SH-SY5Y (cell line): ENCODE measurements at regions not wholly inside any gene's neighbourhood (a gene's known extent, or its start where the extent isn't known, plus 50 kb on each side); places are given as distances from the start of the nearest gene placed in this dataset.

Source experiments
- GATA2 ChIP-seq: IDR thresholded peaks from 2 replicates; pipeline ENCODE4 v1.6.1; 2011; ENCODE audit warnings: mild to moderate bottlenecking, low read depth, low read length
- GATA3 ChIP-seq: IDR thresholded peaks from 2 replicates; pipeline ENCODE4 v1.6.1; 2011; ENCODE audit warnings: low read depth, mild to moderate bottlenecking, low read length, moderate library complexity

GRCh38 chrX:17976955-17977354 lies 115.9 kb upstream of the RAI2 start:
- TF ChIP-seq GATA3 (no peak), GATA2 (no peak)

- TF ChIP-seq GATA2, result no peak
- no peak for TF ChIP-seq GATA3
These were observed 107.3 kb upstream of the RAI2 start for GRCh38 chrX:17968367-17968766.

GRCh38 chrX:17967888-17968287 lies 106.8 kb upstream of the RAI2 start:
- TF ChIP-seq GATA2, result no peak
- no peak for TF ChIP-seq GATA3

- TF ChIP-seq GATA2, result no peak
- TF ChIP-seq GATA3, result no peak
These were observed 103.8 kb upstream of the RAI2 start for GRCh38 chrX:17964871-17965270.

- TF ChIP-seq GATA2 (no peak), GATA3 (no peak)
These were observed 99.8 kb upstream of the RAI2 start for GRCh38 chrX:17960891-17961290.

- TF ChIP-seq GATA3, result no peak
- no peak for TF ChIP-seq GATA2
These were observed 83.9 kb upstream of the RAI2 start for GRCh38 chrX:17944833-17945497.

GRCh38 chrX:17939724-17940123 lies 78.6 kb upstream of the RAI2 start:
- TF ChIP-seq GATA2 (no peak), GATA3 (no peak)

- TF ChIP-seq GATA3, result no peak
- TF ChIP-seq GATA2, result no peak
These were observed 72.8 kb upstream of the RAI2 start for GRCh38 chrX:17933856-17934255.

GRCh38 chrX:17932781-17933180 lies 71.7 kb upstream of the RAI2 start:
- no peak for TF ChIP-seq GATA3
- TF ChIP-seq GATA2, result no peak

- TF ChIP-seq GATA3, result no peak
- TF ChIP-seq GATA2, result no peak
These were observed 70.8 kb upstream of the RAI2 start for GRCh38 chrX:17931855-17932254.

GRCh38 chrX:17930850-17931249 lies 69.8 kb upstream of the RAI2 start:
- TF ChIP-seq GATA2 (no peak), GATA3 (no peak)

- no peak for TF ChIP-seq GATA2
- no peak for TF ChIP-seq GATA3
These were observed 62.4 kb upstream of the RAI2 start for GRCh38 chrX:17923546-17923945.

- peak; percentile 87 for TF ChIP-seq GATA2
- peak; percentile 54; the same call in 1 of the 2 replicates for TF ChIP-seq GATA3
These were observed 61.2 kb upstream of the RAI2 start for GRCh38 chrX:17922303-17922702.

GRCh38 chrX:17919896-17920446 lies 58.9 kb upstream of the RAI2 start:
- TF ChIP-seq GATA3, result no peak
- TF ChIP-seq GATA2, result no peak

- TF ChIP-seq GATA3, result no peak
- TF ChIP-seq GATA2, result no peak
These were observed 57.0 kb upstream of the RAI2 start for GRCh38 chrX:17917945-17918577.

- TF ChIP-seq GATA2 (no peak), GATA3 (no peak)
These were observed 52.7 kb upstream of the RAI2 start for GRCh38 chrX:17913801-17914200.
